Memory B cell (primary cell): ENCODE measurements at regions not wholly inside any gene's neighbourhood (a gene's known extent, or its start where the extent isn't known, plus 50 kb on each side); places are given as distances from the start of the nearest gene placed in this dataset.
"Not testable (repeated sequence)": the region's sequence is repeated elsewhere in the genome, so short reads cannot be mapped to it uniquely, and the experiment has no call there.

Experiments used
- ATAC-seq: fragments of 150-1000 bp; cut with Tn5 transposase; 2 replicates; pipeline ENCODE4 v1.10.0; 2021; ENCODE audit warnings: low read depth, mild to moderate bottlenecking, moderate library complexity
- DNase-seq, 2 donors: peaks; one replicate each; pipeline ENCODE4 v3.0.0; 2022; ENCODE audit warnings: low spot score in 2 of 2
- H3K27ac Mint-ChIP-seq: one replicate; pipeline ENCODE4 v1.8.0; 2022; ENCODE audit warnings: mild to moderate bottlenecking, moderate library complexity, mixed read lengths
- H3K27me3 Mint-ChIP-seq: one replicate; pipeline ENCODE4 v1.8.0; 2022; ENCODE audit warnings: mixed read lengths
- H3K36me3 Mint-ChIP-seq: one replicate; pipeline ENCODE4 v1.8.0; 2022; ENCODE audit warnings: mild to moderate bottlenecking, mixed read lengths
- H3K4me1 Mint-ChIP-seq: one replicate; pipeline ENCODE4 v1.8.0; 2022; ENCODE audit warnings: mixed read lengths
- H3K4me3 Mint-ChIP-seq: one replicate; pipeline ENCODE4 v1.8.0; 2022; ENCODE audit warnings: mild to moderate bottlenecking, moderate library complexity, mixed read lengths
- H3K9me3 Mint-ChIP-seq: one replicate; pipeline ENCODE4 v1.8.0; 2022; ENCODE audit warnings: mixed read lengths

DNA sequence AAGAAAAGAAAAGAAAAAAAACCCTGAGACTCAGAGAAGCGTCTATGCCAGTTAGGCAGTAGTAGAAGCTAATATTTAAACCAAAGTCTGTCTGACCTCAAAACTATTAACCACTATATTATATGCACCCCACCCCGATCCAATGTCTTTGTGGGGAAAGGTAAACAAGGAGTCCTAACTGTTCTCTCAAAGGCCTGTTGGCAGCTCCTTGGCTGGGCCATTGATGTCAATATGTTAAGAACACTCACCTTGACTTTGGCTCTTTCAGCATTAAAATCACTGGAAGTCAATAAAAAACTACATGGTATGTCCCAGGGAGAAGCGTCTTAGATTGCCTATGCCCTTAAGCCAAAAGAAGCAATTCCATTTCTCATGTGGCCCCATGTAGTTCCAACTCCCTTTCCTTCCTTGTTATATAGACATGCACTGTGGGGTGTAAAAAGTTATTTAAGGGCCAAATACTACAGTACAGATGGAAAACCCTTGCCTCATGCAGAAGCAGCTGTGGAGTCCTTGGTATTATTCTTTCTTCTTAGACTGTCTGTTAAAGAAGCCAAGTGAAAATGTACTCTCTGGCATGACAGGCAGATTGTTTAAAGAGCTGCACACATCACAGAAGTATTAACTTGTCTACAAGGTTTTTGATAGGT, 308.6 kb upstream of the RPS23 start:
- no peak overlapping the region for H3K27ac Mint-ChIP-seq
- peaks cover 17% of the 10 kb centered on the region for H3K9me3 Mint-ChIP-seq
- no peaks in the 10 kb centered on the region for H3K27me3 Mint-ChIP-seq
- ATAC-seq (no peak), DNase-seq (no peak)
- no peaks in the 10 kb centered on the region for H3K4me1 Mint-ChIP-seq
- peaks cover 1% of the 10 kb centered on the region for H3K36me3 Mint-ChIP-seq
- no peak overlapping the region for H3K4me3 Mint-ChIP-seq

DNA sequence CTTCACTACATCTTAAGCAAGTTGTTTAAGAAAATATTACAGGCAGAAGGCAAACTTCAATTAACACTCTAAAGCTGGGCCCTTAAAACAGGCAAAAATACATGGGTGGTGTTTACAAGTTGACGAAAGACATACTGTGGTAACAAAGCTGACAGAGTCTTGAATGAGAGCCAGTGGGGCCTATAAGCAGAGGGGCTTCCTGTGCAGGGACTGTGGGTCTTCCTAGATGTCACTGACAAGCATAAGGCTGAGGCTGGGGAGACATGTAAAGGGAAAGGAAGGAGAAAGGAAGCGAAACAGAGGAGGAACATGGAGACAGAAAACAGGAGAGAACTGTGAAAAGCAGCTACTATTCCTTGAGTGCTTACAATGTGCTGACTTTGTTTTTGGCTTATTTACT, 308.0 kb upstream of the RPS23 start:
- Mint-ChIP-seq H3K36me3 (peaks cover 1% of the 10 kb centered on the region), H3K27ac (no peak overlapping the region)
- ATAC-seq, result no peak

DNA sequence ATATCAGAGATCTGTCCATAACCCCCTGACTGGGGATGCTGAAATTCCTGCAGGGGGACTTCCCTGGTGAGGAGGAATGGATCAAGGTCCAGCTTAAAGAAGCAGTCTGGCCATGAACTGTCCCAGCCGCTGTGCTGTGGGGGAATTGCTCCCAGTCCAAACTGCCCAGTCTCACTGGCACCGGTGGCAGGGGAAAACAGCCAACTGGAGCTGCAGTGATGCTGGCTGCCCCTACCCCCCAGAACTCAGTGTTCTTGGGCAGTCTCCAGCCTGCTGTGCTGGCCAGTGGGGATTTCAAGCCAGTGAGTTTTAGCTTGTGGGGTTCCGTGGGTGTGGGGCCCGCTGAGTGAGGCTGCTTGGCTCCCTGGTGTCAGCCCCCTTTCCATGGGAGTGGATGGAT, 306.5 kb upstream of the RPS23 start:
- Mint-ChIP-seq H3K36me3 (peaks cover 1% of the 10 kb centered on the region), H3K9me3 (peaks cover 10% of the 10 kb centered on the region), H3K27ac (no peak overlapping the region), H3K27me3 (no peaks in the 10 kb centered on the region), H3K4me3 (no peak overlapping the region), H3K4me1 (no peaks in the 10 kb centered on the region)
- ATAC-seq (no peak), DNase-seq (no peak)

More for the DNA sequence above, 308.0 kb upstream of the RPS23 start:
- H3K27me3 Mint-ChIP-seq, result no peaks in the 10 kb centered on the region
- H3K4me1 Mint-ChIP-seq, result no peaks in the 10 kb centered on the region
- H3K9me3 Mint-ChIP-seq, result peaks cover 13% of the 10 kb centered on the region
- DNase-seq, result no peak
- H3K4me3 Mint-ChIP-seq, result no peak overlapping the region

- peaks cover 11% of the 10 kb centered on the region for H3K9me3 Mint-ChIP-seq
- H3K36me3 Mint-ChIP-seq, ATAC-seq, H3K27ac Mint-ChIP-seq, H3K4me3 Mint-ChIP-seq, H3K4me1 Mint-ChIP-seq, H3K27me3 Mint-ChIP-seq, DNase-seq: not testable (repeated sequence)
Observed at GRCh38 chr5:82583331-82583730, 305.2 kb upstream of the RPS23 start.

DNA sequence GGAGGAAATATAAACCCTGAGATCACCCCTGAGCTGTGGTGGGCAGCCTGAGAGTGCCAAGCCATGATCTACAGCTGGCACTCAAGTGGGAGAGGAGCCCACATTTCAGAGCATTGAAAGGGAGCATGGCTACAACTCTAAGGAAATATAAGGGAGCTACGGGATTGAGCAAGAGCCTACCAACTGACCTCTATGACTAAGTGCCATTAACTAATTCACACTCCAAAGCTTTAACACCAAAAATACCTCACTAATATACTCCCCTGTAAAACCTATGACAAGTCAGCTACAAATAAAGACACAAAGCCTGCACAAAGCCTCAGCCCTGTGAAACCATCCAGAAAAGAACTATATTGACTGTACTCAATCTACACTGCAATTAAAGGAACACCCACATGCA, 286.8 kb upstream of the RPS23 start:
- Mint-ChIP-seq H3K9me3 (peaks cover 1% of the 10 kb centered on the region), H3K27ac (no peak overlapping the region), H3K36me3 (no peaks in the 10 kb centered on the region), H3K4me1 (no peaks in the 10 kb centered on the region), H3K27me3 (peaks cover 2% of the 10 kb centered on the region), H3K4me3 (no peak overlapping the region)
- DNase-seq (no peak), ATAC-seq (no peak)

- H3K27ac Mint-ChIP-seq, result no peak overlapping the region
- H3K27me3 Mint-ChIP-seq, result peaks cover 2% of the 10 kb centered on the region
- H3K4me3 Mint-ChIP-seq, result no peak overlapping the region
- ATAC-seq (no peak), DNase-seq (no peak)
- peaks cover 1% of the 10 kb centered on the region for H3K9me3 Mint-ChIP-seq
- no peaks in the 10 kb centered on the region for H3K36me3 Mint-ChIP-seq
- H3K4me1 Mint-ChIP-seq, result no peaks in the 10 kb centered on the region
Observed at GRCh38 chr5:82563745-82564144, 285.6 kb upstream of the RPS23 start.

DNA sequence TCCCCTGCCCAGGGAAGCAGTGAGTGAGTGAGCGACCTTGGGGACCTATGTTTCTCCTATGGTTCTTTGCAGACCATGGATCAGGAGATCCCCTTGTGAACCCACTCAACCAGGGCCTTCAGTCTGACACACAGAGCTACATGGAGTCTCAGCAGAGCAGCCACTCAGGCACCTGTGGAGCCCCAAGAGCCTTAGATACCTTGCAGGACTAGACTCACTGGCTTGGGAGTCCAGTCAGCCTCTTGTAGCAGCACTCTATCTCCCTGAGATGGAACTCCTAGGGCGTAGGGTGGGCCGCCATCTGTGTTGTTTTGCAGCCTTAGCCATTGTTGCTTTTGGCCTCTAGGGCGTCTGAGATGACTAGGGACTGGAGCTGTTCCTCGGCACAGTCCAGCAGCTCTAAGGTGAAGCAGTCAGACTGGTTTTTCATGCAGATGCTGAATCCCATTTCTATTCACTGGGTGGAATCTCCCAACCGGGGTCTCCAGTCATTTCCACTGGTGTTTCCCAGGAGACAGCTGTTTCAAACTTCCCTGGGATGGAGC, 284.6 kb upstream of the RPS23 start:
- H3K27me3 Mint-ChIP-seq, result peaks cover 2% of the 10 kb centered on the region

DNA sequence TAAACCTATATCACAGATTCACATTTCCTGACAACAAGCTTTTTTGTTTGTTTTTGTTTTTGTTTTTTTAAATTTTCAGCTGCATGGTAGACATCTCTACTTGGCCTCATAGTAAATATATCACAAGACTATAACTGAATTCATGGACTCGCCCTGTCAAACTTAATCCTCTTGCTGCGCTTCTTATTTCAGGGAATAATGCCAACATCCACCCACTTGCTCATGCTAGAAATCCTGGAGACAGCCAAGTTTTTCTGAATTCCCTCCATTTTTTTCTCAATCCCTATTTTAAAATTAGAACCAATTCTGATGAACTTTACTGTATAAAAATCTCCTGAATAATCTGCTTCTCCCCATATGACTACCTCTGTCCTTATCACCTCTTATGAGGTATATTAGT, 283.6 kb upstream of the RPS23 start:
- Mint-ChIP-seq H3K9me3 (peaks cover 2% of the 10 kb centered on the region), H3K27me3 (peaks cover 2% of the 10 kb centered on the region), H3K4me3 (no peak overlapping the region), H3K27ac (no peak overlapping the region), H3K36me3 (no peaks in the 10 kb centered on the region), H3K4me1 (no peaks in the 10 kb centered on the region)
- DNase-seq (no peak), ATAC-seq (no peak)

More for the DNA sequence above, 284.6 kb upstream of the RPS23 start:
- peaks cover 4% of the 10 kb centered on the region for H3K9me3 Mint-ChIP-seq
- no peak overlapping the region for H3K4me3 Mint-ChIP-seq
- H3K27ac Mint-ChIP-seq, result no peak overlapping the region
- H3K36me3 Mint-ChIP-seq, result no peaks in the 10 kb centered on the region
- no peak for DNase-seq
- no peak for ATAC-seq
- no peaks in the 10 kb centered on the region for H3K4me1 Mint-ChIP-seq

DNA sequence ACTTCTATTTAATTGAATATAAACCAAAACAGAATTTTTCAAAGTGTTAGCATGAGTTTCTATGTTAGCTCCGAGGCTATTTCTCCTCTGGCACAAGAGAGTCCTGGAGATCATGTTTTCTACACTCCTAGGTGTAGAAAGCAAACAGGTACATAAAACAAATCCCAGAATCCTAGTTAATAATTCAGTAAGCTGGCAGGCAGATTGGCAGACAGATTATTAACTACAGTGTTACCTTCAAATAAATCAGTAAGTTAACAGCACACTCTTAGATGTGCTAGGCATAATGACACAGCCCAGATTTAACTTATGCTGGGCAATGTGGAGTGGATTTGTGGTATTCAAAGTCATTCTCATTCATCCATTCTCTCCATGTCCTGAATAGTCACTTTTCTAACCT, 282.8 kb upstream of the RPS23 start:
- ATAC-seq (no peak), DNase-seq (no peak)
- H3K9me3 Mint-ChIP-seq, result peaks cover 2% of the 10 kb centered on the region
- H3K27ac Mint-ChIP-seq, result no peak overlapping the region
- H3K4me1 Mint-ChIP-seq, result no peaks in the 10 kb centered on the region
- no peak overlapping the region for H3K4me3 Mint-ChIP-seq
- no peaks in the 10 kb centered on the region for H3K36me3 Mint-ChIP-seq
- H3K27me3 Mint-ChIP-seq, result peaks cover 2% of the 10 kb centered on the region

GRCh38 chr5:82560561-82560960, 282.4 kb upstream of the RPS23 start:
- H3K36me3 Mint-ChIP-seq, result no peaks in the 10 kb centered on the region
- ATAC-seq, result no peak
- no peak overlapping the region for H3K27ac Mint-ChIP-seq
- peaks cover 2% of the 10 kb centered on the region for H3K9me3 Mint-ChIP-seq
- peaks cover 2% of the 10 kb centered on the region for H3K27me3 Mint-ChIP-seq
- no peak overlapping the region for H3K4me3 Mint-ChIP-seq
- no peaks in the 10 kb centered on the region for H3K4me1 Mint-ChIP-seq
- no peak for DNase-seq

GRCh38 chr5:82551840-82552385, 273.8 kb upstream of the RPS23 start:
- ATAC-seq, result no peak
- Mint-ChIP-seq H3K36me3 (no peaks in the 10 kb centered on the region), H3K27me3 (no peaks in the 10 kb centered on the region), H3K27ac (no peak overlapping the region), H3K9me3 (no peaks in the 10 kb centered on the region), H3K4me1 (no peaks in the 10 kb centered on the region), H3K4me3 (no peak overlapping the region)
- no peak for DNase-seq

DNA sequence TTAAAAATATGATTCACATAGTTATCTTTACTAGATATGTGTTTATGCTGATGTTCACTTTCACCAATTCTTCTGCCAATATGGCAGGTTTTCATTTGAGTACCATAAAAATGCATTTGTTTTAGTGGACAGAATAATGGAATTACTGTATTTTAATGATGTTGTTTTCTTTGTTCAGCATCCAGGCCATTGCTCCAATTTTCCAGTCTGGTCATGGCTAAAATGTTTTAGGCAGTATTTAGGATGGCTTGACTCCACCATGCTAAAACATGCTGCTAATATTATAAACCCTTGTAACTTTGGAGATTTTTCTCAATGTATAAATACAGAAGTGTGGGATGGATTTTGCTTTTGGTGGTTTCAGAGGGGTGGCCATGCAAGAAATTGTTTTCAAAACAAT, 273.0 kb upstream of the RPS23 start:
- DNase-seq (no peak), ATAC-seq (no peak)
- H3K4me1 Mint-ChIP-seq, result no peaks in the 10 kb centered on the region
- H3K27ac Mint-ChIP-seq, result no peak overlapping the region
- H3K36me3 Mint-ChIP-seq, result no peaks in the 10 kb centered on the region
- no peaks in the 10 kb centered on the region for H3K27me3 Mint-ChIP-seq
- H3K9me3 Mint-ChIP-seq, result no peaks in the 10 kb centered on the region
- H3K4me3 Mint-ChIP-seq, result no peak overlapping the region

- no peak overlapping the region for H3K4me3 Mint-ChIP-seq
- DNase-seq (no peak), ATAC-seq (no peak)
- H3K36me3 Mint-ChIP-seq, result no peaks in the 10 kb centered on the region
- no peak overlapping the region for H3K27ac Mint-ChIP-seq
- H3K4me1 Mint-ChIP-seq, result no peaks in the 10 kb centered on the region
- no peaks in the 10 kb centered on the region for H3K27me3 Mint-ChIP-seq
- peaks cover 1% of the 10 kb centered on the region for H3K9me3 Mint-ChIP-seq
Observed at GRCh38 chr5:82549263-82549662, 271.1 kb upstream of the RPS23 start.

DNA sequence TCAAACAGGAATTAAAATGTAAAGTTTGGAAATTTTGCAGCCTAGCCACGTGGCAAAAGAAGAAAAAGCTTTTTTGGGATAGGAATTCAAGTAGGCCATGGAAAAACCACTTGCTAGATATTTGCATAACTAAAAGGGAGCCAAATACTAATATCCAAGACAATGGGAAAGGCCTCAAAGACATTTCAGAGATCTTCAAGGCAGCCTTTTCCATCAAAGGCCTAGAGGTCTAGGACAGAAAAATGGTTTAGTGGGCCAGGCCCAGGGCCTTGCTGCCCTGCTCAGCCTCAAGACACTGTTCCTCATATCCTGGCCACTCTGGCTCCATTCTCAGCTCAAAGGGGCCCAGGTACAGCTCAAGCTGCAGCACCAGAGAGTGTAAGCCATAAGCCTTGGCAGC, 265.9 kb upstream of the RPS23 start:
- ATAC-seq, result no peak
- no peak overlapping the region for H3K27ac Mint-ChIP-seq
- H3K9me3 Mint-ChIP-seq, result peaks cover 3% of the 10 kb centered on the region
- DNase-seq, result no peak
- H3K27me3 Mint-ChIP-seq, result no peaks in the 10 kb centered on the region
- H3K36me3 Mint-ChIP-seq, result no peaks in the 10 kb centered on the region
- H3K4me1 Mint-ChIP-seq, result no peaks in the 10 kb centered on the region
- H3K4me3 Mint-ChIP-seq, result no peak overlapping the region

DNA sequence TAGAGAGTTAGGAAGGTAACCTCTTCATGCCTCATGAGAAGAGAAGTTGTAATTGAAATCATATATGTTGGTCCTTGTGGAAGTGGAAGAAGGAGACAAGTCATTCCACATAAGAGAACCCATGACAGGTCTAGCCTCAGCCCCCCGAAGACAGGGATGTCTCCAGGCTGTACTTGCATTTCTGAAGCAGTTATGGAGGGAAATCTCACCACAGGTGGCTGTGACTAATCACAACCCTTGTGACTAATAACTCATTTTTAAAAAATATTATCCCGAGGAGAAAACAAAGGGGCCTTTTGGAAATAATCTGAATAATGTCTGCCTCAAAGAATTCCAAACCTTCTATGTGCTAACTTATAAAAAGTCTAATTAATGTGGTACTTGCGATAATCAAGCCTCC, 262.1 kb upstream of the RPS23 start:
- no peak for ATAC-seq
- Mint-ChIP-seq H3K27me3 (no peaks in the 10 kb centered on the region), H3K36me3 (no peaks in the 10 kb centered on the region), H3K4me1 (no peaks in the 10 kb centered on the region), H3K27ac (no peak overlapping the region), H3K9me3 (peaks cover 2% of the 10 kb centered on the region), H3K4me3 (no peak overlapping the region)
- no peak for DNase-seq
